Nephron (organoid): ENCODE measurements at regions not wholly inside any gene's neighbourhood (a gene's known extent, or its start where the extent isn't known, plus 50 kb on each side); places are given as distances from the start of the nearest gene placed in this dataset.
"Not testable (repeated sequence)": the region's sequence is repeated elsewhere in the genome, so short reads cannot be mapped to it uniquely, and the experiment has no call there.

Experiments
- H3K27ac Mint-ChIP-seq, 3 experiments: 2 replicates each; pipeline ENCODE4 v1.8.0; 2020; ENCODE audit warnings: mixed read lengths in 3 of 3, mild to moderate bottlenecking in 2 of 3, moderate library complexity in 1 of 3
- H3K27me3 Mint-ChIP-seq: 2 replicates; pipeline ENCODE4 v1.8.0; 2021; ENCODE audit warnings: low read depth, mild to moderate bottlenecking, moderate library complexity, mixed read lengths
- H3K36me3 Mint-ChIP-seq: 2 replicates; pipeline ENCODE4 v1.8.0; 2020; ENCODE audit warnings: low read depth, mixed read lengths
- H3K4me1 Mint-ChIP-seq: 2 replicates; pipeline ENCODE4 v1.8.0; 2020; ENCODE audit warnings: mixed read lengths
- H3K4me3 Mint-ChIP-seq, 3 experiments: 2 replicates each; pipeline ENCODE4 v1.8.0; 2020; ENCODE audit warnings: mild to moderate bottlenecking in 3 of 3, mixed read lengths in 3 of 3, moderate library complexity in 2 of 3
- H3K9me3 Mint-ChIP-seq: 2 replicates; pipeline ENCODE4 v1.8.0; 2020; ENCODE audit warnings: mixed read lengths
- CTCF ChIP-seq, 3 experiments: fragments of 200-600 bp; sonication (generic); IDR thresholded peaks; one replicate each; pipeline ENCODE4 v1.5.0; 2021; ENCODE audit warnings: antibody characterized with exemption in 3 of 3; ENCODE audit not compliant: unreplicated experiment in 3 of 3

- no peak for TF ChIP-seq CTCF (IDR thresholded peaks at IDR 0.05; ENCODE audit: unreplicated experiment in 3 of 3)
- H3K36me3 Mint-ChIP-seq: no peaks in the 10 kb centered on the region
- peaks cover 5% of the 10 kb centered on the region for H3K27me3 Mint-ChIP-seq
- H3K4me1 Mint-ChIP-seq: peaks cover 14% of the 10 kb centered on the region
- peak overlapping the region; percentile 39 to 72 (median 47) for H3K27ac Mint-ChIP-seq
- H3K4me3 Mint-ChIP-seq: no peak overlapping the region
- no peaks in the 10 kb centered on the region for H3K9me3 Mint-ChIP-seq
Measured at GRCh38 chr1:177646757-177647730, 322.8 kb downstream of the SEC16B start.

- peaks cover 5% of the 10 kb centered on the region for H3K27me3 Mint-ChIP-seq
- no peaks in the 10 kb centered on the region for H3K36me3 Mint-ChIP-seq
- no peaks in the 10 kb centered on the region for H3K9me3 Mint-ChIP-seq
- H3K4me3 Mint-ChIP-seq: no peak overlapping the region
- peaks cover 11% of the 10 kb centered on the region for H3K4me1 Mint-ChIP-seq
- peak overlapping the region; percentile 77 to 79 (median 78) for H3K27ac Mint-ChIP-seq
- no peak for TF ChIP-seq CTCF (IDR thresholded peaks at IDR 0.05; ENCODE audit: unreplicated experiment in 3 of 3)
Measured at GRCh38 chr1:177645491-177646190, 324.2 kb downstream of the SEC16B start.

- no peaks in the 10 kb centered on the region for H3K27me3 Mint-ChIP-seq
- no peak for TF ChIP-seq CTCF (IDR thresholded peaks at IDR 0.05; ENCODE audit: unreplicated experiment in 3 of 3)
- peaks cover 3% of the 10 kb centered on the region for H3K9me3 Mint-ChIP-seq
- no peak overlapping the region for H3K4me3 Mint-ChIP-seq
- no peaks in the 10 kb centered on the region for H3K36me3 Mint-ChIP-seq
- H3K27ac Mint-ChIP-seq: no peak overlapping the region
- H3K4me1 Mint-ChIP-seq: peaks cover 5% of the 10 kb centered on the region
Measured at GRCh38 chr1:177640687-177641086, 329.2 kb downstream of the SEC16B start.

GRCh38 chr1:177634151-177634550, 335.7 kb downstream of the SEC16B start:
- not testable (repeated sequence) for H3K4me1 Mint-ChIP-seq, H3K27me3 Mint-ChIP-seq, H3K9me3 Mint-ChIP-seq, H3K36me3 Mint-ChIP-seq, H3K4me3 Mint-ChIP-seq, H3K27ac Mint-ChIP-seq

- H3K4me3 Mint-ChIP-seq: no peak overlapping the region
- no peaks in the 10 kb centered on the region for H3K27me3 Mint-ChIP-seq
- H3K27ac Mint-ChIP-seq: no peak overlapping the region
- no peaks in the 10 kb centered on the region for H3K4me1 Mint-ChIP-seq
- no peak for TF ChIP-seq CTCF (IDR thresholded peaks at IDR 0.05; ENCODE audit: unreplicated experiment in 3 of 3)
- no peaks in the 10 kb centered on the region for H3K9me3 Mint-ChIP-seq
- H3K36me3 Mint-ChIP-seq: no peaks in the 10 kb centered on the region
Measured at GRCh38 chr1:177632923-177633615, 336.8 kb downstream of the SEC16B start.

GRCh38 chr1:177631770-177632169, 338.1 kb downstream of the SEC16B start:
- Mint-ChIP-seq H3K9me3 (no peaks in the 10 kb centered on the region), H3K36me3 (no peaks in the 10 kb centered on the region), H3K27ac (no peak overlapping the region), H3K4me1 (no peaks in the 10 kb centered on the region), H3K27me3 (no peaks in the 10 kb centered on the region), H3K4me3 (no peak overlapping the region)
- no peak for TF ChIP-seq CTCF (IDR thresholded peaks at IDR 0.05; ENCODE audit: unreplicated experiment in 3 of 3)
